Liver (tissue), 8 donors: ENCODE measurements at regions not wholly inside any gene's neighbourhood (a gene's known extent, or its start where the extent isn't known, plus 50 kb on each side); places are given as distances from the start of the nearest gene placed in this dataset.

Experiments used
- DNase-seq: peaks from one replicate; pipeline ENCODE4 v3.0.0-alpha.2; 2017; ENCODE audit warnings: low spot score
- H3K27ac ChIP-seq, 2 donors: one replicate each; pipeline ENCODE4 v1.7.0; 2013; ENCODE audit warnings: inconsistent platforms in 2 of 2, low read length in 2 of 2, control low read depth in 1 of 2, low read depth in 1 of 2, mild to moderate bottlenecking in 1 of 2
- H3K27me3 ChIP-seq, 4 donors: one replicate each; pipeline versions ENCODE4 v1.6.1 to v1.7.0; 2013; ENCODE audit warnings: low read length in 3 of 4, inconsistent platforms in 1 of 4, mild to moderate bottlenecking in 1 of 4, moderate library complexity in 1 of 4; ENCODE audit not compliant: control insufficient read depth in 4 of 4, insufficient read depth in 4 of 4
- H3K36me3 ChIP-seq, 4 donors: one replicate each; pipeline versions ENCODE4 v1.6.1 to v1.7.0; 2013; ENCODE audit warnings: low read length in 3 of 4, mild to moderate bottlenecking in 3 of 4, low read depth in 1 of 4, moderate library complexity in 1 of 4; ENCODE audit not compliant: control insufficient read depth in 4 of 4, insufficient read depth in 3 of 4
- H3K4me1 ChIP-seq, 4 donors: one replicate each; pipeline versions ENCODE4 v1.6.1 to v1.7.0; 2013; ENCODE audit warnings: low read length in 3 of 4, mild to moderate bottlenecking in 3 of 4, moderate library complexity in 1 of 4; ENCODE audit not compliant: control insufficient read depth in 4 of 4, insufficient read depth in 4 of 4
- H3K4me3 ChIP-seq, 3 donors: one replicate each; pipeline versions ENCODE4 v1.6.1 to v1.7.0; 2013; ENCODE audit warnings: low read length in 3 of 3, control low read depth in 1 of 3, low read depth in 1 of 3, mild to moderate bottlenecking in 1 of 3
- H3K9ac ChIP-seq, 2 donors: one replicate each; pipeline ENCODE4 v1.7.0; 2013; ENCODE audit warnings: low read length in 2 of 2, mild to moderate bottlenecking in 2 of 2, moderate library complexity in 2 of 2, control low read depth in 1 of 2, low read depth in 1 of 2
- H3K9me3 ChIP-seq, 4 donors: one replicate each; pipeline versions ENCODE4 v1.6.1 to v1.7.0; 2013; ENCODE audit warnings: low read length in 3 of 4; ENCODE audit not compliant: control insufficient read depth in 4 of 4
- EGR1 ChIP-seq, 2 donors: IDR thresholded peaks; 2 replicates each; pipeline ENCODE4 v1.6.1; 2016 to 2018; ENCODE audit warnings: antibody characterized with exemption in 2 of 2, low read depth in 2 of 2
- FOXA1 ChIP-seq: IDR thresholded peaks from 2 replicates; pipeline ENCODE4 v1.6.1; 2016; ENCODE audit warnings: antibody characterized with exemption
- GABPA ChIP-seq, 2 donors: IDR thresholded peaks in 1 of 2; conservative IDR thresholded peaks in 1 of 2; 2 replicates each; pipeline ENCODE4 v1.6.1; 2016; ENCODE audit warnings: antibody characterized with exemption in 2 of 2, mild to moderate bottlenecking in 1 of 2, moderate library complexity in 1 of 2
- HNF4A ChIP-seq, 2 donors: conservative IDR thresholded peaks; 2 replicates each; pipeline ENCODE4 v1.6.1; 2016; ENCODE audit warnings: antibody characterized with exemption in 2 of 2, mild to moderate bottlenecking in 2 of 2
- HNF4G ChIP-seq: IDR thresholded peaks from 2 replicates; pipeline ENCODE4 v1.6.1; 2016; ENCODE audit warnings: antibody characterized with exemption
- JUND ChIP-seq, 2 donors: IDR thresholded peaks; 2 replicates each; pipeline ENCODE4 v1.6.1; 2016; ENCODE audit warnings: antibody characterized with exemption in 2 of 2
- NR2F2 ChIP-seq: IDR thresholded peaks from 2 replicates; pipeline ENCODE4 v1.6.1; 2016; ENCODE audit warnings: antibody characterized with exemption
- RAD21 ChIP-seq, 2 donors: IDR thresholded peaks; 2 replicates each; pipeline ENCODE4 v1.6.1; 2016; ENCODE audit warnings: antibody characterized with exemption in 2 of 2, mild to moderate bottlenecking in 2 of 2
- RXRA ChIP-seq, 2 donors: IDR thresholded peaks; 2 replicates each; pipeline ENCODE4 v1.6.1; 2017 to 2018; ENCODE audit warnings: antibody characterized with exemption in 2 of 2, mild to moderate bottlenecking in 1 of 2
- SP1 ChIP-seq: IDR thresholded peaks from 2 replicates; pipeline ENCODE4 v1.6.1; 2018; ENCODE audit warnings: antibody characterized with exemption, mild to moderate bottlenecking
- TAF1 ChIP-seq: conservative IDR thresholded peaks from 2 replicates; pipeline ENCODE4 v1.6.1; 2016; ENCODE audit warnings: antibody characterized with exemption, mild to moderate bottlenecking
- YY1 ChIP-seq: IDR thresholded peaks from 2 replicates; pipeline ENCODE4 v1.6.1; 2016; ENCODE audit warnings: antibody characterized with exemption, mild to moderate bottlenecking
- WGBS: extraction: QIAGEN DNeasy Blood & Tissue Kit; methylation state at CpG from one replicate; pipeline ENCODE4 v1.1.7; 2013; 5-methylcytosine and 5-hydroxymethylcytosine counted together
- TF ChIP-seq, protein P1 (sequence below): IDR thresholded peaks from 2 replicates; pipeline ENCODE4 v1.6.1; 2016; ENCODE audit warnings: antibody characterized with exemption
- TF ChIP-seq, protein P2 (sequence below): IDR thresholded peaks from 2 replicates; pipeline ENCODE4 v1.6.1; 2016; ENCODE audit warnings: antibody characterized with exemption, mild to moderate bottlenecking
- TF ChIP-seq, protein P3 (sequence below): IDR thresholded peaks from 2 replicates; pipeline ENCODE4 v1.6.1; 2016; ENCODE audit warnings: antibody characterized with exemption
- TF ChIP-seq, protein P4 (sequence below): IDR thresholded peaks from 2 replicates; pipeline ENCODE4 v1.6.1; 2016; ENCODE audit warnings: antibody characterized with exemption
- TF ChIP-seq, protein P5 (sequence below): fragments of 150-350 bp; IDR thresholded peaks from 2 replicates; pipeline ENCODE4 v1.5.1; 2017; ENCODE audit warnings: improper control_type of control experiment, low read depth, low read length; ENCODE audit not compliant: missing input control
- donor health status: healthy.
- donor health status: healthy.
- donor health status: healthy.
- donor health status: healthy.
- donor health status: healthy.

DNA sequence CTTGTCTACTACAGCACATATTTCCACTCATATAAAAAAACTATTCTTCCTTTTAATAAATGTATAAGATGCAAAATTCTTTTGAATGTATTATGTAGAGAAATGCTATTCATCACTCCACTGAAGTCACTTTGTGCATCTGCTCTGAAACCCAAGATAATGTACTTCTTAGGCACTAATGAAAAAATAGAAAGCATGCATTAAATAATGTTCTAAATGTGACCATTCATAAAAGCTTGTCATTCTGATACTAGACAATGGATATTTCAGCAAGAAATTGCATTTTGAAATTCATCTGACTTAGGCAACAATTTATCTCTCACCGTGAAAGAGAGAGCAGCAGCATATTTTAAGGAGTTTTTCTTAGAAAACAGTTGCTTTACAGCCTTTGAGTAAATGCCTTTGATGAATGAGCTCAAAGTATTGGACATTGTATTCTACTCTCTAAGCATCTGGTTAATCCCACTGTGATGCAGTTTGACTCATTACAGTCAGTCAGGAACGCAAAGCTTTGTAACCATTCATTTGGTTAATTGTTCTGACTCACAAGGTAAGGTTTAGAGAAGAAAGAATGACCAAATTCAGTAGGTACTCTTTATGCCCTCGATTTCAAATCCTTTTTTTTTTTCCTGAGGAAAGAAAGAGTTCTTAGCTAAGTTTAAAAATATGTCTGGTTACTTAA lies 2233.8 kb upstream of the C9orf72 start:
- no peak for DNase-seq
- no peak for TF ChIP-seq YY1
- TF ChIP-seq FOXA1 = no peak
- TF ChIP-seq JUND (IDR thresholded peaks at IDR 0.05) = no peak
- TF ChIP-seq RXRA (IDR thresholded peaks at IDR 0.05) = no peak
- TF ChIP-seq, protein P1, sequence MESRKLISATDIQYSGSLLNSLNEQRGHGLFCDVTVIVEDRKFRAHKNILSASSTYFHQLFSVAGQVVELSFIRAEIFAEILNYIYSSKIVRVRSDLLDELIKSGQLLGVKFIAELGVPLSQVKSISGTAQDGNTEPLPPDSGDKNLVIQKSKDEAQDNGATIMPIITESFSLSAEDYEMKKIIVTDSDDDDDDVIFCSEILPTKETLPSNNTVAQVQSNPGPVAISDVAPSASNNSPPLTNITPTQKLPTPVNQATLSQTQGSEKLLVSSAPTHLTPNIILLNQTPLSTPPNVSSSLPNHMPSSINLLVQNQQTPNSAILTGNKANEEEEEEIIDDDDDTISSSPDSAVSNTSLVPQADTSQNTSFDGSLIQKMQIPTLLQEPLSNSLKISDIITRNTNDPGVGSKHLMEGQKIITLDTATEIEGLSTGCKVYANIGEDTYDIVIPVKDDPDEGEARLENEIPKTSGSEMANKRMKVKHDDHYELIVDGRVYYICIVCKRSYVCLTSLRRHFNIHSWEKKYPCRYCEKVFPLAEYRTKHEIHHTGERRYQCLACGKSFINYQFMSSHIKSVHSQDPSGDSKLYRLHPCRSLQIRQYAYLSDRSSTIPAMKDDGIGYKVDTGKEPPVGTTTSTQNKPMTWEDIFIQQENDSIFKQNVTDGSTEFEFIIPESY = no peak
- no peak for TF ChIP-seq HNF4G
- TF ChIP-seq, protein P2, sequence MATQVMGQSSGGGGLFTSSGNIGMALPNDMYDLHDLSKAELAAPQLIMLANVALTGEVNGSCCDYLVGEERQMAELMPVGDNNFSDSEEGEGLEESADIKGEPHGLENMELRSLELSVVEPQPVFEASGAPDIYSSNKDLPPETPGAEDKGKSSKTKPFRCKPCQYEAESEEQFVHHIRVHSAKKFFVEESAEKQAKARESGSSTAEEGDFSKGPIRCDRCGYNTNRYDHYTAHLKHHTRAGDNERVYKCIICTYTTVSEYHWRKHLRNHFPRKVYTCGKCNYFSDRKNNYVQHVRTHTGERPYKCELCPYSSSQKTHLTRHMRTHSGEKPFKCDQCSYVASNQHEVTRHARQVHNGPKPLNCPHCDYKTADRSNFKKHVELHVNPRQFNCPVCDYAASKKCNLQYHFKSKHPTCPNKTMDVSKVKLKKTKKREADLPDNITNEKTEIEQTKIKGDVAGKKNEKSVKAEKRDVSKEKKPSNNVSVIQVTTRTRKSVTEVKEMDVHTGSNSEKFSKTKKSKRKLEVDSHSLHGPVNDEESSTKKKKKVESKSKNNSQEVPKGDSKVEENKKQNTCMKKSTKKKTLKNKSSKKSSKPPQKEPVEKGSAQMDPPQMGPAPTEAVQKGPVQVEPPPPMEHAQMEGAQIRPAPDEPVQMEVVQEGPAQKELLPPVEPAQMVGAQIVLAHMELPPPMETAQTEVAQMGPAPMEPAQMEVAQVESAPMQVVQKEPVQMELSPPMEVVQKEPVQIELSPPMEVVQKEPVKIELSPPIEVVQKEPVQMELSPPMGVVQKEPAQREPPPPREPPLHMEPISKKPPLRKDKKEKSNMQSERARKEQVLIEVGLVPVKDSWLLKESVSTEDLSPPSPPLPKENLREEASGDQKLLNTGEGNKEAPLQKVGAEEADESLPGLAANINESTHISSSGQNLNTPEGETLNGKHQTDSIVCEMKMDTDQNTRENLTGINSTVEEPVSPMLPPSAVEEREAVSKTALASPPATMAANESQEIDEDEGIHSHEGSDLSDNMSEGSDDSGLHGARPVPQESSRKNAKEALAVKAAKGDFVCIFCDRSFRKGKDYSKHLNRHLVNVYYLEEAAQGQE = no peak
- TF ChIP-seq, protein P3, sequence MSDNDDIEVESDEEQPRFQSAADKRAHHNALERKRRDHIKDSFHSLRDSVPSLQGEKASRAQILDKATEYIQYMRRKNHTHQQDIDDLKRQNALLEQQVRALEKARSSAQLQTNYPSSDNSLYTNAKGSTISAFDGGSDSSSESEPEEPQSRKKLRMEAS = no peak
- no peak for TF ChIP-seq HNF4A (conservative IDR thresholded peaks at IDR 0.05)
- TF ChIP-seq SP1 = no peak
- TF ChIP-seq, protein P4, sequence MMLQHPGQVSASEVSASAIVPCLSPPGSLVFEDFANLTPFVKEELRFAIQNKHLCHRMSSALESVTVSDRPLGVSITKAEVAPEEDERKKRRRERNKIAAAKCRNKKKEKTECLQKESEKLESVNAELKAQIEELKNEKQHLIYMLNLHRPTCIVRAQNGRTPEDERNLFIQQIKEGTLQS = no peak
- no peak for TF ChIP-seq GABPA (IDR thresholded peaks at IDR 0.05 in 1 of 2, conservative IDR thresholded peaks at IDR 0.05 in 1 of 2)
- no peak for TF ChIP-seq RAD21 (IDR thresholded peaks at IDR 0.05)
- TF ChIP-seq NR2F2 = no peak
- Histone ChIP-seq H3K27me3 (no peaks in the 10 kb centered on the region), H3K36me3 (no peaks in the 10 kb centered on the region), H3K9ac (no peak overlapping the region), H3K4me1 (no peaks in the 10 kb centered on the region), H3K27ac (no peak overlapping the region), H3K9me3 (no peaks in the 10 kb centered on the region), H3K4me3 (no peak overlapping the region)
- 46% methylated on average over 3 of the region's 3 CpGs for WGBS

DNA sequence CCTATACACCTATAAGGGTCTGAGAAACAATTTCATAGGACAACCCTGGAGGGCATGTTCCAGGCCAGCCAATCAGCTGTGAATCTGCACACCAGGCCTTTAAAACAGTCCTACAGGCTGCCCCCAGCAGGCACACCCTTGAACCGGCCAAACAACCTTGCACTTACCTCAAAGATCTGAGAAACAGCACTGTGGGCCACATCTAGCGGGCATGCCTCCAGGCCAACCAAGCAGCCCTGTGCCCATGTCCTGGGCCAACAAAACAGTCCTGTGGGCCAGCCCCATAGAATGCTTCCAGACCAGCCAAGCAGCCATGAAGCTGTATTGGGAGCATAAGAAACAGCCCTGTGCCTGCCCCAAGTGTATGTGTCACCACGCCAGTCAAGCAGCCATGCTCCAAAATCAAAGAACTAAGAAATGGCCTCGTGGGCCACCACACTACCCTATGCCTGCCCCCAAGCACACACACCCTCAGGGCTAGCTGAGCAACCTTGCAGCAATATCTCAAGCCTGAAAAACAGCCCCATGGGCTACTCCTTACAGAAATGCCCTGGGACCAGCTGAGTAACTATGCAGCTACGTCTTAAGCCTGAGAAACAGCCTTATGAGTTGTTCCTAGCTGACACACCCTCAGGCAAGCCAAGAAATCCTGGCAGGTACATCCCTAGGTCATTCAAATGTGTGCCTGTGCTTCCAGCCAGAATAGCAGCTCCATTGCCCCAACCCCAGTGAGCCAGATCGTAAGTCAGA lies 2243.8 kb upstream of the C9orf72 start:
- Histone ChIP-seq H3K9me3 (peaks cover 0 to 5% (median 1%) of the 10 kb centered on the region in 4 donors), H3K4me1 (no peaks in the 10 kb centered on the region), H3K27me3 (no peaks in the 10 kb centered on the region), H3K9ac (no peak overlapping the region), H3K27ac (no peak overlapping the region), H3K36me3 (no peaks in the 10 kb centered on the region), H3K4me3 (no peak overlapping the region)
- TF ChIP-seq RAD21 (IDR thresholded peaks at IDR 0.05) (no peak), SP1 (no peak), EGR1 (IDR thresholded peaks at IDR 0.05; ENCODE audit: low read depth in 2 of 2) (no peak), TAF1 (no peak), NR2F2 (no peak)
- TF ChIP-seq, protein P3 = no peak
- TF ChIP-seq, protein P5, sequence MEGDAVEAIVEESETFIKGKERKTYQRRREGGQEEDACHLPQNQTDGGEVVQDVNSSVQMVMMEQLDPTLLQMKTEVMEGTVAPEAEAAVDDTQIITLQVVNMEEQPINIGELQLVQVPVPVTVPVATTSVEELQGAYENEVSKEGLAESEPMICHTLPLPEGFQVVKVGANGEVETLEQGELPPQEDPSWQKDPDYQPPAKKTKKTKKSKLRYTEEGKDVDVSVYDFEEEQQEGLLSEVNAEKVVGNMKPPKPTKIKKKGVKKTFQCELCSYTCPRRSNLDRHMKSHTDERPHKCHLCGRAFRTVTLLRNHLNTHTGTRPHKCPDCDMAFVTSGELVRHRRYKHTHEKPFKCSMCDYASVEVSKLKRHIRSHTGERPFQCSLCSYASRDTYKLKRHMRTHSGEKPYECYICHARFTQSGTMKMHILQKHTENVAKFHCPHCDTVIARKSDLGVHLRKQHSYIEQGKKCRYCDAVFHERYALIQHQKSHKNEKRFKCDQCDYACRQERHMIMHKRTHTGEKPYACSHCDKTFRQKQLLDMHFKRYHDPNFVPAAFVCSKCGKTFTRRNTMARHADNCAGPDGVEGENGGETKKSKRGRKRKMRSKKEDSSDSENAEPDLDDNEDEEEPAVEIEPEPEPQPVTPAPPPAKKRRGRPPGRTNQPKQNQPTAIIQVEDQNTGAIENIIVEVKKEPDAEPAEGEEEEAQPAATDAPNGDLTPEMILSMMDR = no peak
- no peak for DNase-seq
- 67% methylated on average over 6 of the region's 6 CpGs for WGBS
